Caco-2 (cell line): ENCODE measurements at regions not wholly inside any gene's neighbourhood (a gene's known extent, or its start where the extent isn't known, plus 50 kb on each side); places are given as distances from the start of the nearest gene placed in this dataset.

Experiments used
- BruUV-seq: library from RNA; stranded (reverse); fragments of 400-500 nt; replicated peaks from 2 replicates; lab custom pipeline; 2021; lab: Mats Ljungman, UMichigan
- CTCF ChIA-PET: fragments of 300-600 bp; sonication (Branson Sonifier 250); formaldehyde crosslinking; loops from one replicate; lab custom pipeline; 2022; ENCODE audit warnings: antibody characterized with exemption; lab: Charles Lee
- POLR2A ChIA-PET: fragments of 300-600 bp; sonication (Branson Sonifier 250); formaldehyde crosslinking; loops from one replicate; lab custom pipeline; 2022; ENCODE audit warnings: antibody characterized with exemption; lab: Charles Lee
- DNase-seq, 2 experiments: peaks; one replicate each; pipeline versions ENCODE4 v3.0.0 to v3.0.0-alpha.2; 2020 to 2022
- H3K27me3 ChIP-seq: replicated peaks from 2 replicates; pipeline ENCODE4 v1.6.0; 2011; ENCODE audit warnings: low read length; ENCODE audit not compliant: control insufficient read depth, insufficient read depth
- H3K36me3 ChIP-seq: 2 replicates; pipeline ENCODE4 v1.5.1; 2011; ENCODE audit warnings: low read length; ENCODE audit not compliant: control insufficient read depth, insufficient read depth
- H3K4me1 ChIP-seq: fragments of 250-450 bp; sonication (Bioruptor Pico); 2 replicates; pipeline ENCODE4 v1.5.1; 2020; ENCODE audit warnings: mild to moderate bottlenecking
- H3K4me3 ChIP-seq: 2 replicates; pipeline ENCODE4 v1.5.1; 2011; ENCODE audit warnings: low read depth, mild to moderate bottlenecking, control low read depth, low read length
- H3K9me3 ChIP-seq: fragments of 250-450 bp; sonication (Bioruptor Pico); 2 replicates; pipeline ENCODE4 v1.5.1; 2020; ENCODE audit warnings: mild to moderate bottlenecking, moderate library complexity
- H3K27ac Mint-ChIP-seq: one replicate; pipeline ENCODE4 v1.8.0; 2022; ENCODE audit warnings: mixed read lengths; ENCODE audit not compliant: unreplicated experiment
- H3K27me3 Mint-ChIP-seq: one replicate; pipeline ENCODE4 v1.8.0; 2022; ENCODE audit warnings: mixed read lengths; ENCODE audit not compliant: insufficient read depth, unreplicated experiment
- H3K36me3 Mint-ChIP-seq: one replicate; pipeline ENCODE4 v1.8.0; 2022; ENCODE audit warnings: mild to moderate bottlenecking, mixed read lengths; ENCODE audit not compliant: insufficient read depth, unreplicated experiment
- H3K4me1 Mint-ChIP-seq: one replicate; pipeline ENCODE4 v1.8.0; 2022; ENCODE audit warnings: low read depth, mixed read lengths; ENCODE audit not compliant: unreplicated experiment
- H3K4me3 Mint-ChIP-seq: one replicate; pipeline ENCODE4 v1.8.0; 2022; ENCODE audit warnings: mild to moderate bottlenecking, moderate library complexity, mixed read lengths; ENCODE audit not compliant: unreplicated experiment
- H3K9me3 Mint-ChIP-seq: one replicate; pipeline ENCODE4 v1.8.0; 2022; ENCODE audit warnings: mixed read lengths; ENCODE audit not compliant: unreplicated experiment
- CTCF ChIP-seq, 2 experiments: fragments of 200-600 bp in 1 of 2; IDR thresholded peaks; 1 replicate in 1 of 2; 2 replicates in 1 of 2; pipeline versions ENCODE4 v1.5.1 to v1.8.0; 2011 to 2022; ENCODE audit warnings: antibody characterized with exemption in 1 of 2, control low read depth in 1 of 2, inconsistent platforms in 1 of 2, low read depth in 1 of 2, low read length in 1 of 2, mild to moderate bottlenecking in 1 of 2, moderate library complexity in 1 of 2; ENCODE audit not compliant: insufficient read depth in 1 of 2, severe bottlenecking in 1 of 2, unreplicated experiment in 1 of 2
- intact Hi-C: fragments of 100-400 bp; cut with micrococcal nuclease; formaldehyde crosslinking; loops from one replicate; pipeline ENCODE4 v1.10.0; 2022; ENCODE audit not compliant: unreplicated experiment

DNA sequence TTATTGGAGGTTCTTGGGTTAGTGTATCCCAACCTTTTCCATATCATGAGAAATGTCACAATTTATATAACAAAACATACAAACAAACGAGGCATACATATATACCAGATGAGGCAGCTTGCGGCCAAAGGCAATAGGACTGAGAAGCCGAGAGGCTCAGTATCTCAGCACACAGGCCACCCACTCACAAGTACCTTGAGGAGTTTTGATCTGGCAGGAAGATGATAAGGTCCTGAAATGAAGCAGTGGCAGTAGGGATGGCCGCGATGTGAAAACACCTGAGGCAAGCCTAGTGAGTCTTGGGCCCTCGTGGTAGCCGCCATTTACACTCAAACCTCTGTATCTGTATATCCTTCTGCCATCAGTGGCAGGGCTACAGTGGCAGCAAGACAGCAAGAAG, 55.3 kb upstream of the PRPS1 start:
- ChIA-PET CTCF (no interaction called here), POLR2A (no interaction called here)
- Mint-ChIP-seq H3K9me3 (no peaks in the 10 kb centered on the region), H3K27me3 (peaks cover 3% of the 10 kb centered on the region), H3K36me3 (peaks cover 5% of the 10 kb centered on the region), H3K4me3 (no peak overlapping the region), H3K4me1 (no peaks in the 10 kb centered on the region), H3K27ac (no peak overlapping the region)
- Histone ChIP-seq H3K27me3 (no peaks in the 10 kb centered on the region), H3K36me3 (no peaks in the 10 kb centered on the region), H3K9me3 (no peaks in the 10 kb centered on the region), H3K4me3 (no peak overlapping the region), H3K4me1 (no peaks in the 10 kb centered on the region)
- no peak for DNase-seq
- intact Hi-C loops: no loop called here
- BruUV-seq: no TSS peak
- no peak for TF ChIP-seq CTCF (IDR thresholded peaks at IDR 0.05; ENCODE audit: insufficient read depth in 1 of 2, low read depth in 1 of 2, low read length in 1 of 2, severe bottlenecking in 1 of 2, unreplicated experiment in 1 of 2)

- Histone ChIP-seq H3K4me1 (no peaks in the 10 kb centered on the region), H3K36me3 (no peaks in the 10 kb centered on the region), H3K9me3 (no peaks in the 10 kb centered on the region), H3K4me3 (no peak overlapping the region), H3K27me3 (no peaks in the 10 kb centered on the region)
- no TSS peak for BruUV-seq
- no peak for DNase-seq
- intact Hi-C loops: no loop called here
- no peak for TF ChIP-seq CTCF (IDR thresholded peaks at IDR 0.05; ENCODE audit: insufficient read depth in 1 of 2, low read depth in 1 of 2, low read length in 1 of 2, severe bottlenecking in 1 of 2, unreplicated experiment in 1 of 2)
- ChIA-PET POLR2A (no interaction called here), CTCF (no interaction called here)
- H3K4me3 Mint-ChIP-seq: no peak overlapping the region
- H3K27ac Mint-ChIP-seq: no peak overlapping the region
- H3K9me3 Mint-ChIP-seq: no peaks in the 10 kb centered on the region
- no peaks in the 10 kb centered on the region for H3K4me1 Mint-ChIP-seq
- H3K36me3 Mint-ChIP-seq: peaks cover 5% of the 10 kb centered on the region
- H3K27me3 Mint-ChIP-seq: peaks cover 3% of the 10 kb centered on the region
These were observed 54.1 kb upstream of the PRPS1 start for GRCh38 chrX:107574054-107574683.

GRCh38 chrX:107574711-107575110, 53.6 kb upstream of the PRPS1 start:
- Mint-ChIP-seq H3K9me3 (no peaks in the 10 kb centered on the region), H3K4me3 (no peak overlapping the region), H3K27me3 (peaks cover 2% of the 10 kb centered on the region), H3K27ac (no peak overlapping the region), H3K4me1 (no peaks in the 10 kb centered on the region), H3K36me3 (peaks cover 3% of the 10 kb centered on the region)
- Histone ChIP-seq H3K36me3 (no peaks in the 10 kb centered on the region), H3K4me3 (no peak overlapping the region), H3K4me1 (no peaks in the 10 kb centered on the region), H3K9me3 (no peaks in the 10 kb centered on the region), H3K27me3 (no peaks in the 10 kb centered on the region)
- POLR2A ChIA-PET: no interaction called here
- BruUV-seq: no TSS peak
- intact Hi-C loops: no loop called here
- no peak for DNase-seq
- CTCF ChIA-PET: no interaction called here
- TF ChIP-seq CTCF (IDR thresholded peaks at IDR 0.05; ENCODE audit: insufficient read depth in 1 of 2, low read depth in 1 of 2, low read length in 1 of 2, severe bottlenecking in 1 of 2, unreplicated experiment in 1 of 2): no peak
